Hematopoietic multipotent progenitor cell treated with erythropoietin and hydrocortisone succinate and interleukin-3 and kit ligand, for 17 days (in vitro differentiated cells): ENCODE measurements at regions not wholly inside any gene's neighbourhood (a gene's known extent, or its start where the extent isn't known, plus 50 kb on each side); places are given as distances from the start of the nearest gene placed in this dataset.
"Not testable (repeated sequence)": the region's sequence is repeated elsewhere in the genome, so short reads cannot be mapped to it uniquely, and the experiment has no call there.

Experiments
- DNase-seq: peaks from one replicate; pipeline ENCODE4 v3.0.0-alpha.2; 2015; ENCODE audit warnings: low spot score

DNA sequence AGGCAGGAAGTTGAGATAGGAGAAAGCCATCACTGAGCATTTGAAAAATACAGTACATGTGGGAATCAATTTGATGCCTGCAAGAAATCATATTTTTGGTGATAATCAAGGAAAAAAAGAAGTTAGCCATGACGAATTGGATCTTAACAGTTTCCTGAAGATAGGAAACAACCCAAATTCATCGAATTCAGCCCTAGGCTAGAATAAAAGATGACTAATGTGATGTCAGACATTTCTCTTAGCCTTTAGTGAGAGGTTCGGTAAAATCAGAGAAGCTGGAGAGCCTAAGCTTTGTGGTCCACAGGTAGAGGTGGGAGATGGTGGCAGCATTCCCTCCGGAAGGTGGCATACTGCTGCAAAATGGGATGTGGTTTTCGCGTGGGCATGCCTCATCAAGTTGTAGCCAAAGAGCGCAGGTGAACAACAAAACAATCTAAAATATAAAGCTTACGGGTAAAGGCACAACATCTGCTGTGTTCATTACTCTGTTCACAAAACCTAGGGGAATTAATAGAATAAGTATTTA, 144.1 kb upstream of the ALCAM start:
- no peak for DNase-seq

DNA sequence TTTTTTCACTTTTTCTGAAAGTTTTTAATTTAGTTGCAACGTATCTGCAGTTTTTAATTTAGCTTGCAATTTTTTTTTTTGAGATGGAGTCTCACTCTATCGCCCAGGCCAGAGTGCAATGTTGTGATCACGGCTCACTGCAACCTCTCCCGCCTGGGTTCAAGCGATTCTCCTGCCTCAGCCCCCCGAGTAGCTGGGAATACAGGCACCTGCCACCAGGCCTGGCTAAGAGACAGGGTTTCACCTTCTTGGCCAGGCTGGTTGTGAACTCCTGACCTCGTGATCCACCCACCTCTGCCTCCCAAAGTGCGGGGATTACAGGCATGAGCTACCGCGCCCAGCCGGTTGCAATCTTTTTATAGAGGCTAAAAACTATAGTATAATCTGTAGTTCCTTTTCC, 142.9 kb upstream of the ALCAM start:
- DNase-seq, result no peak

DNA sequence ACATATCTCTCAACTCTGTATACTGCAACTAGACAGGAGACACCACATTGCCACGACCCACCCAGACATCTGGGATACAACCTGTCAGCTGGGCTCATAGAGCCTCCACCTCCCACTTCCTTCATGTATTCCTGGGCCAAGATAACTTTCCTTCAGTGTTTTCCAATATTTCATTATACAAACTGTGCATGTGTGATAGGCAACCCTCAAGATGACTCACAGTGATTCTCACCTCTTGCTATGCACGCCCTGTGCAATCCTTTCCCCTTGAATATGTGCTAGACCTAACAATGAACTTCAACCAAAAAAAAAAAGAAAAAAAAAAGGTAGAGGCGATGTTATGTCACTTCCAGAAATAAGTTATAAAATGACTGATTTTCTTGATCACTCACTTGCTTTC, 138.0 kb upstream of the ALCAM start:
- no peak for DNase-seq

DNA sequence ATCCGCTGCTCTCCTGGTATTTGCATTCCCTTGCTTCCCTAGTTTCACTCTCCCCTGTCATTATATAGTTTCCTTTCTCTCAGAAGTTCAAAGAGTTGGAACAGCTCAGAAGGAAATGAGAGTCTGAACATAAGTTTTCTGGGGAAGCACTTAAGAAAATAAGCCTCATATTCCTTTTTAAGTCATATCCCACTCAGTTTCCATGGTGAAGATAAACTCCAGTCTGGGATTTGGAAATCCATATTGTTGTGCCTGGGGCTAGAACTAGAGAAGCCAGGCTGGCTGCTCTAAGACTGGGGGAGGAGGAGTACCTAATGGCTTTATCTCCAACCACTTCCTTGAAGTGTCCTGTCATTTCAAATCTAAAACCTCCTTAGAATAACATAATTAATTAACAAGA, 134.2 kb upstream of the ALCAM start:
- DNase-seq, result no peak

DNA sequence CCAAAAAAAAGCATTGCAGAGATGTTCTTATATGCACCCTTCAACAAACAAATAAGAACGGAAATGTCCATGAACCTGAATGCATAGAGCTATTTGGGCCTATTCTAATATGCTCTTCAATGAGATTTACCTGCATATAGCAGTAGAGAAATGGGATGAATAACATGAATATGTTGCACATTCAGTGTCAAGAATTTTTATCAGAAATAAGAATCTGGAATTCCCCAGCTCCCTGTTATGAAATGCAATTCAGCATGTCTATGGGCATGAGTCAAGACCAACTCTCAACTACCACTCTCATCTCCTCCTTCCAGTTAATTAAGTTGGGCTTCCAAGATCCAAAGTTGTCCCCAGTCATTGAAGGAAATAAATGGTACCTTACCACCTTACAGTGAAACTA, 133.7 kb upstream of the ALCAM start:
- DNase-seq, result no peak

DNA sequence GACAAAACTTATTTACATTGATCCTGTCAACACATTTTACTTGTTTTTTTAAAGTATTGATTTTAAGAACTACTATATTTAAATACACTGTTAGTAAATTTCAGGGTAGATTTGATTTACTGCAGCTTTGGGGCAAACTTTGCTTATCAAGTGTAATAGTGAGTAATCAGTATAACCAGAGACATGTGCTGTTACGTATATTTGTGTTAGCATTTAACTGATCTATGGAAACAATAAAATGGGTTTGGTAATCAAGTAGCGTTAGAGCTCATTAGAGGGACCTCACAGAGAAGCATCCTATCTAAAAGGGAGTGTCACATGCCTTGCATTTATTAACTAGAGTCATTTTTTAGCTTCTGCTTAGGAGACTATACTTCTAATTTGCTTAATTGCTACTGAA, 131.5 kb upstream of the ALCAM start:
- DNase-seq, result no peak

DNA sequence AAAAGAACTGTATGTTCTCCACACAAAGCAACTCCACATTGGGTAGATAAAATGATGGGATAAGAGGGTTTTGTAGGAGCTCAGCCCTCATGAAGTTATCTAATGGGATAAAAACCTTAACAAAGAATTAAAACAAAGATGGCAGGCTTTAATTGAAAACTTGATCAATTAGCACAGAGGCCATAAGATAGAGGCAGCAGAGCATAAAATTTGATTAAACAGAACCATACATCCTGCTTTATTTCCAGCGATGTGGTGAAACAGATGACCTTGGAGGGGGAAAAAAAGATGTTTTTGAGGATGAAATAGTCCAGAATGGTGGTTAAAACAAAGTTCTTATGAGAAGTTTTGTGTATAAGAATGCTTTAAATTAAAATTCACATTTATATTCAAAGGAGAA, 130.9 kb upstream of the ALCAM start:
- no peak for DNase-seq

DNA sequence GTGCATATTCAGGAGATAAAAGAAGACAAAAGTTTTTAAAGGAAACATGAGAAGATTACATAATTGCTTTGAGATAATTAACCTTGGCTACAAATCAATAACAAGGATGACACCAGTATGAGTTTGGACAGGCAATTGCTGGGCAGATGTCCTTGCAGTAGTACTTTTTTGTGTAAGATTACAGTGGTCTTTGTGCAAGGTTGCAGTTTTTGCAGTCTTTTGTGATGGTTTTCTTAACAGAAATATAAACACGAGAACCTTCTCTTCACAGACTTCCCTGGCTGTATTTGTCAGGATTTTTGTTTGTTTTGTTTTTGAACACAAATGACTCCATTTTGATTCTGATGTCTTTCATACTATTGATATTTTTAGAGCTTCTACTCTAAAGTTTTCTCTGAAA, 128.3 kb upstream of the ALCAM start:
- no peak for DNase-seq

DNA sequence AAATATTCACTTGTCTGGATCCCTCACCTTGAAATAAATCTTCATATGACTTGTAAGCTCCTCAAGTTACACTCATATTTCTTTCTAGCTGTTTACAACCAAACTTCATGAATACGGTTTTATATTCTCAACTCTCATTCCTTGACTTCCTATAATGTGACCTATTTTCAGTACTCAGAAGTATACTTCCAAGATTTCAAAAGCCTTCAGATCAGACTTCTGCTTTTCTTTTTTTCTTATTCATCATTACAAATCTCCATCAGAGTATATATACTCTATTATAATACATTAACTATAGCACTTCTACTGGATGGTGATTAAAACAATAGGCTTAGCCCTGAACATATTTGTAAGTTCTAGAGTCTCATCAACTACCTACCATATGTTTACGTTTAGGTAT, 123.6 kb upstream of the ALCAM start:
- DNase-seq, result no peak

DNA sequence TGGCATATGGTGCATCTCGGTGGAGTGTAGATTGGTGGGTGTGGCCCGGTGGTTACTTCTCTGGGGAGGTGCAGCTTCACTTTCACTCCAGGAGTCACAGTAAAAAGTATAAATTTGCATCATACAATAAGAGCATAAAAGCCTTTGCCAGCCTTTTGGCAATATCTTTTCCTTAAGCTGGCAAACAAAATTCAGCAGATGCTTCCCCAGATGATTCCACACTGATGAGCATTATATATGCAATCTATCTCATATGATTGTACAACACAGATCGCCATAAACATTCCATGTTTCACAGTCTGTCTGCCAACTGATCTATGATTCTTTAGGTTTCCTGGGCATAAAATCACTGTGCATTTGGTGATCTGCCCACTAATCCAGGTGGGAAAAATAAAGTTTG, 120.2 kb upstream of the ALCAM start:
- DNase-seq, result no peak

DNA sequence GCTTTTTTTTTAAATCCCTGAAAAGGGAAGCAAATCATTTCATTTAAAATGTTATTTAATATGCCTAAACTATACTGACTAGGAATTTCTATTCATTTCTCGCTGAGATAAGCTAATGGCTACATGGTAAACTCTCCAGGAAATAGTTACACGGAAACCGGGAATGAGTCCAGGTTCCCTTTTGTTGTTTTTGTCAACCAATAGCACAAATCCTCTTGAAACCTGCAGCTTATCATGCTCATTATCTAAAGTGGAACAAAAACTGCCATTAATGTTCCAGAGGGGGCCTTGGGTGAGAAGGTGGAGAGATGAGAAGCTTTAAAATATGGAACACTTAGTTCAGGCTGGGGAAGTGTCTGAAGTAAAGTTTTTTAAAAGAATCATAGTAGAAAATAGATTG, 113.5 kb upstream of the ALCAM start:
- no peak for DNase-seq

DNA sequence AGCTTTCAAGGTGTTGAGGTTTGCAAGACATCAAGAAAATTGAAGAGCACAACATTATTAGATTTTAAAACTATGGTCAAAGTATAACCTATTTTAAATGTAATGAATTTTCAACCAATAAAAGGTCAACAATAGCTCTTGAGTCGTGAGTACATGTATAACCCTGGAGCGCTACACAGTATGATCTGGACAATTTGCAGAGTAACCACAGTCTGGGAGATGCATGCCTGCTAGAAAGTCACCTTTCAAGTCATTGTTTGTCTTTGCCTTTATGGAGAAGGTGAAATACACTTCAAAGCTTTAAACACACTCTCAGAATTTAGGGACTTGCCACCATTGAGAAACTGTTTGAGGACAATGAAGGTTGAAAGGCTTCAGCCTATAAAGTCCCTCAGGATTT, 112.6 kb upstream of the ALCAM start:
- no peak for DNase-seq

DNA sequence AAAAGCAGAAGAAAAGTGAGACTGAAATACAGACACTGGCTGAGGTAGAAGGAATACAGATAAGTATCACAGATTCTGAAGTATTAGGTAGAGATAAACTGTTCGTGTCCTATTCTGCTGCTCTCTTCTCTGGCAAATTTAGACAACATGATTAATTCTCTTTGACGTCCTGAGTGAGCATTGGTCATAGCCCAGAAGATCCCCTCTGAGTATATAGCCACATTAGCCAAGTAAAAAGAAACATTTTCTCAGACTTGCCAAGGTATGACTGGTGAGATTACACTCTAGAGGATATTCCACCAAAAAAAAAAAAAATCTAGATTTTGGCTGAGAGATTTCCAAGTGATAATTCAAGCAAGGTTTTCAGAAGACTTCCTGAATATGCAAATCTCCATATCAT, 111.4 kb upstream of the ALCAM start:
- no peak for DNase-seq

DNA sequence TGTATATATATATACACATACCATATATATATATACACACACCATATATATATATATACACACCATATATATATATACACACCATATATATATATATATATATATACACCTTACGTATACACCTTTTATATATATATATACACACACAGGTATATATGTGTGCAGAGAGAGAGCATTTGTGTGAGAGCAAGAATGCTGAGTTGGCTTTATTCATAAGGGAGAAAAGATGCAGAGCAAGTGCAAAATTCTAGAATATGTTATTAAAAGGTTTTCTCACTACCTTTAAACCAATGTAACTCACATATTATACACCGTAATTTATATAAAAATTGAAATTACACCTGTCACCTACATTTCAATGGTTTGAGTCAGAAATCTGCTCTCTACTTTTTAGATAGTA, 107.2 kb upstream of the ALCAM start:
- DNase-seq, result no peak

DNA sequence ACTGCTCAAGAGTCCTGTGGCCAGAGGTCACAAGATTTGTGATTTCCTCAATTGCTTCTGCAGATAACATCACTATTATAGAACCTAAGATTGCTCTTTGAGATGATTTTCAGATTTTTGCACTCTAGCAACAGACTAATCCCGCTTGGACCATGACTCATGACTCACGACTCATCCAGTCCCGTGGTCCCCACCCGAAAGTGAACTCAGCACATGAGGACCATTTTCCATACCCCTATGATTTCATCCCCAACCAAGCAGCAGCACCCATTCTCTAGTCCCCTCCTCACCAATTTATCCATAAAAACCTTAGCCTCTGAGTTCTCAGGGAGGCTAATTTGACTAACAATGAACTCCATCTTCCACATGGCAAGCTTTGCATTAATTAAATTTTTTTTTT, 106.3 kb upstream of the ALCAM start:
- no peak for DNase-seq

DNA sequence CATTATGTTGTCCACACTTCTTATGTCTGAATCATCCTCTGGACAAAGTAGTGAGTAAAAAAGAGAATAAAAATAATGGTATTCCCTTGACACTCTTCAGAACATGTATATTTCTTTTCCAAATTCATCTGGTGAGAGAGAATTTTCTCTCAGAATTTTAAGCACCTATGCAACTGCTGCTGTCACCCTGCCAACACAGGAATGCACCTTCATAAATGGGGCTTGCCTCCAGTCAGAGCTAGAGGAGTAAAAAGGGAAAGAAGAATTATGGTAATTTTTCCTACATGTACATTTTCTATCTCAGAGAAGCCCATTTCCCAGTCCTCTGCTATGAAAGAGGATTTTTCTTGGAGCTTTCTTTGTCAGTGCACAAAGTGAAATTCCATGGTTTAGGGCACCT, 92.2 kb upstream of the ALCAM start:
- DNase-seq, result no peak

DNA sequence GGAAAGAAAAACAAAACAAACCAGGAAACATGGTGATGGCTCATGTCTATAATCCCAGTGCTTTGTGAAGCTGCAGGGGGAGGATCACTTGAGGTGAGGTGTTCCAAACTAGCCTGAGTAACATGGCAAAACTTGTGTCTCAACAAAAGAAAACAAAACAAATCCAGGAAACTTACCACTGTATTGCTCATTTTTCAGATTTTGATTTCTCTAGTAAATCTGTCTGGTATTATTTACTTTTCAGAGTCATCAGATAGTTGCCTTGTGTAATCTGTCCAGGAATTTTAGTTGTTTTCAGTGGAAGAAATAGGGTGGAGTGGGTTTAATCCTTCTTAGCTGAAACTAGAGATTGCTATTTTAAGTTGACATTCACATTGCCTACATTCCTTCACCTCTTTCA, 91.8 kb upstream of the ALCAM start:
- DNase-seq, result no peak

DNA sequence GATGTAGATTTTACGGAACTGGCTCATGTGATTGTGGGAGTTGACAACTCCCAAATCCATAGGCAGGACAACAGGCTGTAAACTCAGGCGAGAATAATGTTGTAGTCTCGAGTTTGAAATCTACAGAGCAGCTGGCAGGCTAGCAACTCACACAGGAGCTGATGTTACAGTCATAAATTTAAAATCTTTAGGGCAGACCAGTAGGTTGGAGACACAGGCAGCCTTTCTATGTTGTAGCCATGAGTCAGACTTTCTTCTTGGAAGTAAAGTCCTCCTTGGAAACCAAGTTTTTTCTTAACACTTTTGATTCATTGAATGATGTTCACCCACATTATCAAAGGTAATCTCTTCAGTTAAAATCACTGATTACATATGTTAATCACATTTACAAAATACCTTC, 89.1 kb upstream of the ALCAM start:
- DNase-seq, result no peak

DNA sequence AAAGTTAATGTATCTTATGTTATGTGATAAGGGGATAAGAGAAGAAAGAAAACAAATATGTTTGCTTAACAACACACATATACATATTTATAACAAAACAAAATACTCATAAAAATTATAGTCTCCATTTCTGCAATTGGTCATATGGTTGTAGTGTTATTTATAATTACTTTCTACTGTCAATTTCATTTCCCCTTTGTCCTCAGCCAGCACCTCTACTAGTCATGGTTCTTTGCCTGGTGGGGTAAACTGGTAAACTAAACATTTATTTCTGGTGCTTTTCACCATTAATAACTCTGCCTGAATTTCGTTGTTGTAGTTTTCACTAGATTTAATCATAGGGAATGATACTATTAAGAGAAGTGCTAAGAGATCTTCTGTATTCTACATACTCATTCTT, 88.0 kb upstream of the ALCAM start:
- no peak for DNase-seq

DNA sequence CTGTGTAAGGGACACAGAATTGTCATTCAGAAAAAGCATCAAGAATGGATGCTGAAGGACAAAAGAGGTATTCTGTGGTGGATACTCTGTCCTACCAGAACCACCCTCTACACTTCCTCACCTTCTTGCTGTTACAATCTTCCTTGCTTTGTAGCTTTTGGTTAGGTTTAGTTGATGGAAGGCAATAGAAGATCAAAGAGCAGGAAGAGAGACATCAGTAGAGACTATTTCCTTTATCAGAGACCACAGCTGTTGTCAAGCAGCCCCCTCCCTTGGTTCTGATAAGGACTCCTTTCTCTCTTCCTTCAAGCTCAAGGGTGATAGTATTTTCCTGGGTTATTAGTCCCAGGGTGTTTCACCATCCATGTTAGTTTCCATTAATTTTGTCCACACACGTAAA, 84.7 kb upstream of the ALCAM start:
- DNase-seq, result no peak

DNA sequence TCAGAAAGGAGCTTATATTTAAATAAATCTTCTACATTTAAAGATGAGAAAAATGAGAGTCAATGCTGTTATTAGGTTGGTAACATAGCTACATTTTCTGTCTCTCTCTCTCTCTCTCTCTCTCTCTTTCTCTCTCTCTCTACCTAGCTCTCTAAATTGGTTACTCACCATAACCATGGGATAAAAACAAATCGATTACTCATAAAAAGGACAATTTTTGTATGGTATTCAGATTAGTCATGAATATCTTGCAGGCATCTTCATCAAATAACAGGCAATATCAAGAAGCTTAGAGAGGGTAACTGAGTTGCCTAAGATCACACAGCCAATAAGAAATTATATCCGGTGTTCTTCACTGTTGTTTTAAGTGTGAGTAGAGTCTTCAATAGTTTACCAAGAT, 81.8 kb upstream of the ALCAM start:
- no peak for DNase-seq

DNA sequence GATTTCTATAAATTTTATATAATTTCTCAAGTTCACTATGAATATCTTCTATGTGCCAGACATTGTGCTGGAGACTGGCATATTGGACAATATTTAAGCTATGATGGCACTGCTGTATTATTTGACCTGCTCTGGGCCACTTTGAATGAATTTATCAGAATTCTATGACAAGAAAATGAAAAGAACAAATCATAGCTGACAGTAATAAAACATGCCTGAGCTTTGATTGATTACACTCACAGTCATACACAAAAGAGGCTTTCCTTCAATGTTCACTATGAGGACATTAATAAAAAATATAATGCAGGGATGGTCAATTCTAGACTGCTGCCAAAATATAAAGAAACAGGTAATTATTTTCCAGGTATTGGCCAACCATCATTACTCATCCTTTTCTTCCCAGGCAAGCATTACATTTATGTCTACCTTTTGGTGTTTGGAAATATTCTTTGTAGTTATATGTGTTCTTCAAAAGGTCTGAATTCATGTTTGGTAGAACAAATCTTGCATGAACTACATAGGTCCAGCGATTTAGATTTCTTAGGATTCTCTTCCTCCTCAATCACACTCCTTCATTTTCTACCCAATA, 81.0 kb upstream of the ALCAM start:
- no peak for DNase-seq

DNA sequence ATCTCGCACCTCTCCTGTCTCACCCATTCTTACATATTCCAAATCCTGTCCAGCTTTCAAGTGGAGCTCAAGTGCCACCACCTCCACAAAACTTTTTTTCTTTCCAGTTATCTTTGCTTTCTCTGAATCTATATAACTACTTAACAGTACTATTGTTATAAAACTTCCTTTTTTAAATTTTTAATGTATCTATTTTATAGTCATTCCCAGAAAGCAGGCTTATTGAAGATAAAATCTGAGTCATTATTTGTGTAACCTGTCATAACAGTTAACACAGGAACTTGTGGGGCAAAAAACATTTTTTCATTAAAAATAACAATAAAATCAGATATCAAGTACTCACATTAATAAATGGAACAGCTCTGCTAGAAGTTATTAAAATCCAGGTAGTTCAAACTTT, 73.3 kb upstream of the ALCAM start:
- no peak for DNase-seq

DNA sequence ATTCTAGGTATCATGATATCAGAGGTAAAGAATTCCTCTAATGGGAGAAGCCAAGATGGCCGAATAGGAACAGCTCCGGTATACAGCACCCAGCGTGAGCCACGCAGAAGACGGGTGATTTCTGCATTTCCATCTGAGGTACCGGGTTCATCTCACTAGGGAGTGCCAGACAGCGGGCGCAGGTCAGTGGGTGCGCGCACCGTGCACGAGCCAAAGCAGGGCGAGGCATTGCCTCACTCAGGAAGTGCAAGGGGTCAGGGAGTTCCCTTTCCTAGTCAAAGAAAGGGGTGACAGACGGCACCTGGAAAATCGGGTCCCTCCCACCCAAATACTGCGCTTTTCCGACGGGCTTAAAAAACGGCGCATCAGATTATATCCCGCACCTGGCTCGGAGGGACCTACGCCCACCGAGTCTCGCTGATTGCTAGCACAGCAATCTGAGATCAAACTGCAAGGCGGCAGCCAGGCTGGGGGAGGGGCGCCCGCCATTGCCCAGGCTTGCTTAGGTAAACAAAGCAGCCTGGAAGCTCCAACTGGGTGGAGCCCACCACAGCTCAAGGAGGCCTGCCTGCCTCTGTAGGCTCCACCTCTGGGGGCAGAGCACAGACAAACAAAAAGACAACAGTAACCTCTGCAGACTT, 70.4 kb upstream of the ALCAM start:
- not testable (repeated sequence) for DNase-seq
